GM18507 (cell line): ENCODE measurements at regions not wholly inside any gene's neighbourhood (a gene's known extent, or its start where the extent isn't known, plus 50 kb on each side); places are given as distances from the start of the nearest gene placed in this dataset.

ENCODE experiments used
- DNase-seq: peaks from one replicate; pipeline ENCODE4 v3.0.0; 2011; ENCODE audit warnings: low read depth; ENCODE audit not compliant: insufficient read length; ENCODE audit errors: extremely low spot score
- FAIRE-seq: peaks from 2 replicates; lab custom pipeline; 2011; peaks lifted over from hg19 to GRCh38; lab: Jason Lieb, UNC

DNA sequence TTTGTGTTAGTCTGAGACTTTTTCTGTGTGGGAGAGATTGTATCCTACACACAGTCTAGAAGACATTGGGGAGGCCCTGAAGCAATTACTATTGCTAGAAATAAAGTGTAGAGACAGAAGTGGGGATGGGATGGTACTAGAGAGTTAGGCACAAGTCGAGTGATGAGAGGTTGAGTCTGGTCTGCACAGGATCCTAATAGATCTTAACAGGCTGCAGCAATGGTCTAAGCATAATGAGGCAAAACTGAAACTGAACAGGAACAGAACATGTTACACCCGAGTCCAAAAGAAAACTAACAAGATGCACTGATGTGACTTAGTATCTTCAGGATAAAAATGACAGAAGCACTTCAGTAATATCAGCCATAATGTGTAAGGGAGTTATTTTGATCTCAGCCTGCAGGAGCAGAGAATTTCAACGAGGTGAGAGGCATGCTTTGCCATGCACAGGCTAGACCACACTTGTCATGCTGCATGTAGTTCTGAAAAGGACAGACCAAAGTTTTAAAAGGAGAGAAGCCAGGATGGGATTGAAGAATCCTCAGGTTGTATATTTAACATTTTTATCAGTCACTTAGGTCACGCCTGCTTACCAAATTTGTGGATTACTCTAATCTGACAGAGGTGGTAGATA is 205.8 kb upstream of the BOD1L1 start:
- FAIRE-seq (no peak), DNase-seq (no peak)

DNA sequence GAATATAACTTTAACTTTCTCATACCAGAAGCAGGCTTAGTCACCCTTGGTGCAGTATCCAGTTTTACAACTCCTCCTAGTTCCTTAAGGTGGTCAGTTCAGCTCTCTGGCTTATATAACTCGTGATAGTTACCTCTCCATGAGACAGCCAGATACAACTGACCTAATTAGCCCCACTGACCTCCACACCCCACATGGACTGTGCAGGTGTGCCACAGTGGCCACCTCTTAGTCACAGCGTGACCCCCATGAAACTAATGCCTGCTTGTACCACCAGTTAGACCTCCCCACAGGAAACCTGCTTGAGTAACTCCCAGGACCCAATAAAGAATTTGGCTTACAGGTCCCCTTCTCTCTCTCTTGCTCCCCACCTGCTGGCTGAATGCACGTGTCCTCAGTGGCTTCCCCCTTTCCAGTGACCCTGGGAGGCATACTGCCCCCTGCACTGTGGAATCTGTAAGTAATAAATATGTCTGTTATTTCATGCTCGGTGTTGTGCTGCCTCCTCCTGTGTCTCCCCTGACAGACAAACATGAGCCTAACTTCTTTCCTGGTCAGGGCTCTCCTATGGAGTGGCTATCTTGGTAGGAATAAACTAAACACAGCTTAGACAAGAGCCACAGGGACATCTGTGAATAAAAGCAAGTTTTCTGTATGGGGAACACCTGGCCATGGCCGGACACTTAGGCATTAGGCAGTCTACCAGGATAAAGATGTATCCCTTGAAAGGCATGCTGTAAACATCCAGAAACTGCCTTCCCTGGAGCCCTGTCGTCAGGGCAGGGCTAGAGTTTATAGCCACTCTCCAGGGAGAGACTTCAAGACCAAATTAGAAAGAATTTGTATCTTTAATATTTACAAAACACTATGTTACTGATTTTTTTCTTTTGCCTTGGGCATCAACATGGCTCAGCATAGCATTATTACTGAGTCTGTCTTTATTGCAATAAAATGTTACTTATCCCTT is 209.7 kb upstream of the BOD1L1 start:
- no peak for DNase-seq
- FAIRE-seq, result no peak

GRCh38 chr4:13840502-13841190 is 213.1 kb upstream of the BOD1L1 start:
- FAIRE-seq (no peak), DNase-seq (no peak)

DNA sequence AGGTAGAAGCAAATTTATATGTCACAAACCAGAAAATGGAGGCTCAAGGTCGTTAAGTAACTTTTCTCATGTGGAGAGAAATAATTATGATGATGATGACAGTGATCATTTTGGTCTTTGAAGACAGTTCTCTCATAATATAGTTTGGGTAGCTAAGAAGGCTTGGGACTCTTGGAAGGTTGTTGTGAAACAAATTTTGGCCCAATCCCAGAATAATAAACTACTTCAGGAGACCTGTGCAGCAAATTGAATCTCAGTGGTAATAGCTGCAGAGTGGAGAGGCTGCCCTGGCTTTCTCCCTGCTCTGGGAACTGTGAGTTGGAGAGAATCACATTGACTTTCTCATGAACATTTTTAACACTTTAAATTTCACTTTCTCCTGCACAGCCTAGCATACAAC is 217.2 kb upstream of the BOD1L1 start:
- no peak for FAIRE-seq
- no peak for DNase-seq

DNA sequence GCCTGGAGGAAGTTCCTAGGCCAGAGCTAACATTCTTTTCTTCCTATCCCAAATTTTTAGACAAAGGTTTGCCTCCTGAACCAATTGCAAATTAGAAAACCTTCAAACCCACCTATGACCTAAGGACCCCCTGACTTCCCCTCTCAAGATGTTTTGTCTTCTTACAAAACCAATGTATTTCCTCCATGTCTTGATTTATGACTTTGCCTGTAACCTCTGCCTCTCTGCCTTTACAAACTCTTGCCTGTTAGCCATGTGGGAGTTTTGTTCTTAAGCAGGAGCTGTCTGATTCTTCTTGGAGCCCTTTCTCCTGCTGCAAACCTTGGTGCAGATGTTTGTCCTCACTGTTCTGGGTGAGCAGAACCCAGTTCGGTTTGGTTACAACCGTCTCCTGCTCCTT is 222.3 kb upstream of the BOD1L1 start:
- no peak for FAIRE-seq

GRCh38 chr4:13851085-13851940 is 223.8 kb upstream of the BOD1L1 start:
- no peak for DNase-seq
- FAIRE-seq, result no peak

More for the DNA sequence above, 222.3 kb upstream of the BOD1L1 start:
- DNase-seq, result no peak

- FAIRE-seq, result no peak
- no peak for DNase-seq
Measured at GRCh38 chr4:13852411-13852810, 224.9 kb upstream of the BOD1L1 start.

GRCh38 chr4:13856387-13856786 is 228.9 kb upstream of the BOD1L1 start:
- no peak for DNase-seq
- FAIRE-seq, result no peak

- DNase-seq (no peak), FAIRE-seq (no peak)
Measured at GRCh38 chr4:13857397-13857796, 229.9 kb upstream of the BOD1L1 start.

- FAIRE-seq (no peak), DNase-seq (no peak)
Measured at GRCh38 chr4:13857800-13858199, 230.3 kb upstream of the BOD1L1 start.

DNA sequence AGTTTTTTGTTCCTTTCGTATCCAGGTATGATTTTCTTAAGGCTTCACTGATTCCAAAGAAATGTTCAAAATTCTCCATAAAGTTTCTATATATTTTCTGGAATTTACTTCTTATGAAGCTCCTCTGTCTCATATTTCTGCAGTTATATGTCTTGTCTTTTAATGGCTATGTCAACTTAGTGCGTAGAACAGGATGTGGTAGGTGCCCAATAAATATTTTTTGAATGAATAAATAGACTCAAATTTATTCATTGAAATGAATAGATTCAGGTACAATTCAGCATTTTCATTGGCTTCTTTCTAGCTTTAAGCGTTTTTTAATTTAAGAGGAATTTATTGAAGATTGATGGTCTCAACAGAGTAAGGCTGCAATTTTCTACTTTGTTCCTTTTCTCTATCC is 231.9 kb upstream of the BOD1L1 start:
- FAIRE-seq (no peak), DNase-seq (no peak)

DNA sequence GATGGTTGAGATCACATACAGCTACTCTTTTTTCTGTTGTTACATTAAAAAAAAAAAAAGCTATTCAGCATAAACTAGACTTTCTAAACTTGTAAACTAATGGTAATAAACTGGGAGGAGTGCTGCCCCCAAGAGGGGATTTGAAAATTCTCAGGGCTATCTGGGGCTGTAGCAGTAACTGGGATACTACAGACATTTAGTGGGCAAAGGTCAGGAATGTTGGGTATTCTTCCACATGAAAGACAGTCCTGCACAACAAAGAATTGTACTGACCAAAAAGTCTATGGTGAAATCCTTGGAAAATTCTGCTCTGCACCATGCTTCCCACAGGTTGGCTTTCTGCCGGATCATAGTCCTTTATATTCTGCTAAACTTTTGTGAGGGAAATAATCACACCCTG is 232.6 kb upstream of the BOD1L1 start:
- no peak for DNase-seq
- FAIRE-seq, result no peak

DNA sequence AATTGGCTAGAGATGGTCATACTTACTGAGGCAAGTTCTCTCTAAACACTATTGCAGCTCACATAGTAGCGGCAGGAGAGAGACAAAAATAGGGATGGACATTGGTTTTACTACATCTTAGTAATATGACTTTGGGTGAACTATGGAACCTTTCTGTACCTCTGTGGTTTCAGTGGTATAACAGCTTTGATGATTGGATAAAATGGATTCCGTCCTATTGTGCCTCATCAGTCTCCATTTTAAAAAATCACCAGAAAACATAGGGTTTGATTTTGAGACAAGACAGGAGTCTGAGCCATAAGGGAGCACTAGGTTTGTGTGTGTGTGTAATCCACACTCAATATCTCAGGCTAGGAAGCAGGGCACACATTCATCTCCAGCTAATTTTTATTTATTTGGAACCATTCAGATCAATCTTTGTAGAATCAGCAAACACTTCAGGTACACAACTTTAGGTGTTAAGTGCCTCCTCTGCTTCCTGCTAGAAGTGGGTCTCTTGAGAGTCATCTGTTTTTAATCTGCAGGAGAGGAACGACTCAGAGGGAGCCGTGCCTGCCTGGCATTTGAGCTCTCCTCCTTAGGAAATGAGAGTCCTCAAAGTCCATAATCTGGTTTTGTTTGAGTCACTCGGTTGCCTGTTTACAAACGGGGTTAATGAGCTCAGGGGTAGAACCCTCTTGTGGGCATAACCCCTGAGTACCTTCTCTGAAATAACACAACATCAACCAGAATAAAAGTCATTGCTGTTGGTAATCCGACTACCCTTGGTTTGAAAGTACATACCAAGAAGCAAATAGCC is 238.5 kb upstream of the BOD1L1 start:
- no peak for DNase-seq
- no peak for FAIRE-seq

- no peak for FAIRE-seq
- no peak for DNase-seq
Measured at GRCh38 chr4:13866881-13867280, 239.4 kb upstream of the BOD1L1 start.

GRCh38 chr4:13872155-13872554 is 244.6 kb upstream of the BOD1L1 start:
- FAIRE-seq, result no peak

DNA sequence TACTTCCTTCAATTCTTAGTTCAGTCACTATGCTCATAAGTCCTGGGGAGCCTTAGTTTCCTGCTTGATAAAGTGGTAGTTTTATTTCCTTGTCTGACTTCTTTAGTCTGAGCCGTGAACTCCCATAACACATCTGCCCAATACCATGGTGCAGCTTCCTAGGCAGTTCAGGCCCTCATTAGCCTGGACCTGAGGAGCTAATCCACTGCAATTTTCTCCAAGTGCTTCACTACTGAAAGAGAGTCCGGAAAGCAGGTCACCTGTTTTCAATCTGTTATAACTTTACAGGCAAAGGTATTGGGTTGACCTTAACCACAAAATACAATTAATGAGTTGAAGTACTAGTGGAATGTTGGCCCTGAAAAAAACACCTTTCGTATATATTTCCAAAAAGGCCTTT is 245.4 kb upstream of the BOD1L1 start:
- FAIRE-seq, result no peak
- no peak for DNase-seq

More at GRCh38 chr4:13872155-13872554, 244.6 kb upstream of the BOD1L1 start:
- no peak for DNase-seq

DNA sequence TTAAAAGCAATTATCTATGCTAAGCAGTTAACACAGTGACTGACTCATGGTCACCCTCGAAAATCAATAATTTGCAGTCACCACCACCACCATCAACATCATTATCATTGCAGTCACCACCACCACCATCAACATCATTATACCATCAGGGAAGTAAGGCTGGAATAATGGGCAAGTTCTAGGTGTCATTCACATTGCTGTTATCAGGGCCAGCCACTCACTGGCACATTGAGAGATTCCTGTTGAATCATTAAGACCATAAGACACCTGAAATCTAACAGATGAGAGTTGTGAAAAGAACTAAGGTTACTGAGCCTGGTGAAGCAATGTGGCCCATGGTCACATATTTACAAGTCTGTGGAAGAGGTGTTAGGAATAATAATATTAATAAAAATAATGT is 247.7 kb upstream of the BOD1L1 start:
- no peak for DNase-seq
- FAIRE-seq, result no peak

DNA sequence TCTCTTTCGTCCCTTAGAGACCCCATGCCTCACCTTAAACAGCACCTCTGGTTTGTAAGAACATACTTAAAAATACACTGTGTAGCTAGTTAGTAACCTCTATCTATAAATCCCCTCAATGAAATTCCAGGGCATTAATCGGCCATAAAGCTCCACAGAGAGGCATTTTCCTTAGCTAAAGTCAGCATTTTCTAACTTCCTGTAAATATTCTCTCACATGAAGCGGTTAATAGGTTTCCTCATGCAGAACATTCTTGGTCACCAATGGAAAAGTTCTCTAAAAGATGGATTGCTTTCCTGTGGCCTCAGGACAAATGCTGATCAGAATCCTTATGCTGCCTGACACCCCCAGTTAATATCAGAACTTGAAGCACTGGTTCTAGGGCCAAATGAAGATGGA is 248.6 kb upstream of the BOD1L1 start:
- DNase-seq (no peak), FAIRE-seq (no peak)

- FAIRE-seq (no peak), DNase-seq (no peak)
Measured at GRCh38 chr4:13876940-13877339, 249.4 kb upstream of the BOD1L1 start.
